GM18511 (cell line): ENCODE measurements at regions not wholly inside any gene's neighbourhood (a gene's known extent, or its start where the extent isn't known, plus 50 kb on each side); places are given as distances from the start of the nearest gene placed in this dataset.

Experiments used
- ATAC-seq: cut with Tn5 transposase; IDR thresholded peaks from one replicate; pipeline ENCODE4 v1.9.1; 2021; ENCODE audit warnings: mild to moderate bottlenecking, moderate library complexity; ENCODE audit not compliant: unreplicated experiment

DNA sequence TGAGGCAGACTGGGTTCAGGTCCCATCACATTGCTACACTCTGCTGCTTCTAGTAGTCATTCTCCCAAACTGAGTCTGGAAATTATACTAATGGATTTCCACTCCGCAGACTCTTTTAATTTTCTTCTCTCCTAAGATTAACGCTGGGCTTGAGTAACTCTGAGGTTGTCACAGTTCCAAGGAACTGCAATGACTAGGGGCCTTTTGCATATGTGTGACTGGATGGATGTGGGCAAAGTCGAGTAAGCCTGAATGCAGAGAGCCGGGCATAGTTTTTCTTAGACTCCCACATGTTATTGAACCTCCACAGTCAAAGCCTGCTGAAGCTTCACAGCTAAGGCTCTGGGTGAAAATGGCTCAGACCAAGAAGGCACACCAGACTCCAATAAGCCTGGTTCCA, 160.9 kb upstream of the PROX1 start:
- ATAC-seq = no peak

DNA sequence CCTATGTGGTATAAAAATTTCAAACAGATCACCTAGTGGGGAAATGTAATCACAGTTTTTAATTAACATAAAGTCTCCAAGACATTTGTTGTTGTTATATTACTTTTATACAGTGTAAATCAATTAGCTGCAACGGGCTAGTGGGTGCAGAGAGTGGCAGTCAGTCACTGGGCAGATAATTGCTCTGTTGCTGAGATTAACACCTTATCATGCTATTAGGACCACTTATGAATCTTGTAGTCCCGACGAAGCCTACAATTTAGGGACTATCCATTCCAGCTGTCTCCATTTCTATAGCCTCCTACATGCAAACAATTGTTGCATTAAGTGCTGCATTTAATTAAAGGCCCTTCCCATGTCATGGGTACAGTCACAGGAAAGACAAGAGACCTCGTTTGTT, 158.9 kb upstream of the PROX1 start:
- no peak for ATAC-seq

DNA sequence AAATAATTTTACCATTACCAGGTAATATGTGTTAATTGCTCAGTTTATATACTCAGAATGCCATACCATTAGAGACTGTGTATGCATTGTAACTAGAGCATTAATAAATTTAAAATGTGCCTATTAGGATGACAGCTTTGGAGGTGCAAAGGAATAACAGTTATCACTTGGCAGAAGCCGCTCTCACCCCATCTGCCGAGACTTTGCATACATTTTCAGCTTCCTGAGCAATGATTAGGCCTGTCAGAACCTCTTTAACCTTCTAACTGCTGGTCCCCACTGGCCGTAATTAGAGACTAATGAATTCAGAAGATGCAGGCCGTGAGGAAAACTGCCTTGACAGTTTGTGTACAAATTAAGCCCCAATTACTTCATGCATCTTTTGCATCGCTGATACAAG, 158.0 kb upstream of the PROX1 start:
- ATAC-seq = no peak

DNA sequence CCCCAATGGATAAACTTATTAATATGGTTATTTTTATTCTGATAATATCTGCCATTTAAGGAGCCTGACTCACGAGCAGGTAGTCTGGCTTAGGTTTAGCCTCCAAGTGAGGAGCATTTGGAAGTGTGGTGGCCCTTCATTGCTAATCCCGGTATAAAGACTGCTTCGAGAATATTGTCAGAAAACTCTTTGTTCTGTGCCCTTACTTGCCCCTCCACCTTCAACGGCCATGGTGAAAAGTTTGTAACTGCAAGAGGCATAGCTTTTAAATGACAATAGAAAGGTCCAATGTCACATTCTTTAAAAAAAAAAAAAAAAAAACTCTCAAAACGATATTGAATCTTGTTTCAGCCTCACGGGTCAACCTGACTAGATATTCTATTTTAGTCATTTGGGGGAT, 157.4 kb upstream of the PROX1 start:
- no peak for ATAC-seq

- no peak for ATAC-seq
Observed at GRCh38 chr1:213840575-213840974, 147.2 kb upstream of the PROX1 start.

- ATAC-seq = no peak
Observed at GRCh38 chr1:213844632-213845031, 143.1 kb upstream of the PROX1 start.

DNA sequence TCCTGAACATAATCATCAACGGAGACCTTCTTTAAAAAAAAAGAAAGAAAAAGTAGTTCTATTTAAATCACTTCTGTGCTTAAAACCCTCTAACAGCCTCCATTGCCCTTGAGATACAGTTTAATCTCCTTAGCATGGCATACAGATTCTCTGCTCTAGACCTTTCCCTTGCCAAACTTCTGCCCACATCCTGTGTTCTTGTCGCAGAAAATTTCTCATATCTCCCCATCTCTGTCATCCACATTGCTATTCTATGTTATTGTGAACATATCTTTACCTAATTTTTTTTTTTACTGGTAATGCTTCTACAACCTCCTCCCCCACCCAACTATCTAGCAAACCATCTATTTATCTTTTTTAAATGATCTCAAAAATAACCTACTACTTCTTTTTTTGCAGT, 135.7 kb upstream of the PROX1 start:
- no peak for ATAC-seq

- ATAC-seq = no peak
Observed at GRCh38 chr1:213858581-213858980, 129.2 kb upstream of the PROX1 start.

GRCh38 chr1:213861841-213862240, 125.9 kb upstream of the PROX1 start:
- ATAC-seq = no peak

DNA sequence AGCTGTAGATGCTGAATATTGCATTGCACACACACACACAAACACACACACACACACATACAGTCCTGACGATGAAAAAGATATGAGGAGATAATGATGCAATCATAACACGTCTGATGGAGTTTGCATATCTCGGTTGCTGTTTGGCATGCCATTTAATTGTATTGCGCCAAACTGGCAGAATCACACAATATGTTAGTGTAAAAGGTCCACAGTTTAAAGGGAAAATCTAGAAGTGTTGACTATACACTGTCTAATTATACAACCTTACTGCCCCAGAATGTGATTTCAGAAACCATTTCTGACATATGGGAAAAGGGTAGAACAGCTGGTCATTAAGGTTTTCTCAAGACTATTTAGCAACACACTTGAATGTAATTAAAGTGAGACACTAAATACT, 123.7 kb upstream of the PROX1 start:
- ATAC-seq = no peak

DNA sequence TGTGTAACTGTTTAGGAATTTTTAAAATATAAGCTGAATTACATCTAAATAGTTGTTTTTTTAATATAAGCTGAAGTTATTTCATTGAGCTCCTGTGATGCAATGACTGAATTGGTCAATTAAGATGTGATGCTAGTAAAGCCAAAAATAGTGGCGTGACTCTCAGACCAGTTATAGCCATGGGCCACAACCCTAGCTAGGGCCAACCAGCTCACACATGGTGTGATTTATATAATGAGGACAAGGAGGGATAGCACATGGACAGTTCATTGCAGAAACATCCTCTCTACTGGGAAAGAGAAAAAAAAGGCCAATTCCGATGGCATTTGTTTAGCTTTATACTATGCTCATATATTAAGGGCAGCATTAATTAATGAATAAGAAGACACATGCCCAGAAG, 119.3 kb upstream of the PROX1 start:
- no peak for ATAC-seq

DNA sequence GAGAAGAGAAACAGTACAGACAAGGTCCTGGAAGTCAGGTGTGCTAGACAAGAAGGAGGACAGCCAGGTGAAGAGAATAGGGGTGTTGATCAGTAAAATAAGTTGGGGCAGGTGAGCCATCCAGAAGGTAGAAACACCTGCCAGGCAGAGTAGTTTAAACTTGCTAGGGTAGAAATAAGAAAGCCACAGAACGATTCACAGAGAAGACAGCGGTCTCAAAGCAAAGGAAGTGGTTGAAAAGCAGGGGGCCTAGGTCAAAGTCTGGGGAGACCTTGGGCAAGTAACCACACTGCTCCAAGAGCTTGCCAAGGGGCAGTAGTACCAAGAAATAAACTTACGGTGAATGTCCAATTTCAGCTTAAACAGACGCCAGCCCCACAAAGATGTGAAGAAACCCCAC, 116.6 kb upstream of the PROX1 start:
- ATAC-seq = no peak

GRCh38 chr1:213874789-213875188, 113.0 kb upstream of the PROX1 start:
- no peak for ATAC-seq

DNA sequence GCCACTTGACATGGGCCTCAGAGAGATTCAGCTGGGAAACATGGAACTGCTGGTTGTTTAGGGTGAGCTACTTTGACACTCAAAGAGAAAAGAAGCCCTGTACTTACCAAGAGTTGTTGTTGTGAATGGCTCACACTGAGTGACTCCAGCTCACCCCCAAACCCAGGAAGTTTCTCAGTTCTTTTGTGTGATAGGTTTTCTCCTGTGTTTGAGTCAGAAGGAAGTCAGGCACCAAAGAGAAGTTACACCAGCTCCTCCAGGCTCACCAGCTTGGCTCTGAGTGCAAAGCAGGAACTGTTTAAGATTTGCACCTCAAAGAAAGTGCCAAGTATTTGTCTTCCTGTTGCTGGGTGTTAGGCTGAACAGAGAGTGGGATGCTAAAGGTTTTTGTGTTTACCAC, 111.2 kb upstream of the PROX1 start:
- no peak for ATAC-seq

GRCh38 chr1:213883618-213884017, 104.2 kb upstream of the PROX1 start:
- no peak for ATAC-seq

- no peak for ATAC-seq
Observed at GRCh38 chr1:213884402-213884801, 103.4 kb upstream of the PROX1 start.

- no peak for ATAC-seq
Observed at GRCh38 chr1:213884942-213885341, 102.8 kb upstream of the PROX1 start.

DNA sequence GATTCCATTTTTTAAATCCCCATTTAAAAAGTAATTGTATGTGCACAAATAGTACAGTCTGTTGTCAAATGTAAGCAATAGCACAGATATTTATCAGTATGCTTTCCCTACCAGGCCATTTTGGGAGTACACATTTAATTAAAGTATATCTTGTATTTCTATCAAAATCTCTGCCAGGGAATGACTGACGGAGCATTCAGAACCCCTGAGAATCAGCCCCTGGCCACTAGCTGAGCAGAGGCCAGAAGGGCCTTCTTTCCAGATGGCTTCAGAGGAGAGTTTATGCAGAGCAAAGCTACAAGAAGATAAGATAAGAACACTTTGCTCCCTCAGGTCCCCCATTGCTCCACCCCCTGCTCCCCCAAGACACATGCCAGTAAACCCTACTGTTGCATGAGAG, 99.9 kb upstream of the PROX1 start:
- no peak for ATAC-seq

DNA sequence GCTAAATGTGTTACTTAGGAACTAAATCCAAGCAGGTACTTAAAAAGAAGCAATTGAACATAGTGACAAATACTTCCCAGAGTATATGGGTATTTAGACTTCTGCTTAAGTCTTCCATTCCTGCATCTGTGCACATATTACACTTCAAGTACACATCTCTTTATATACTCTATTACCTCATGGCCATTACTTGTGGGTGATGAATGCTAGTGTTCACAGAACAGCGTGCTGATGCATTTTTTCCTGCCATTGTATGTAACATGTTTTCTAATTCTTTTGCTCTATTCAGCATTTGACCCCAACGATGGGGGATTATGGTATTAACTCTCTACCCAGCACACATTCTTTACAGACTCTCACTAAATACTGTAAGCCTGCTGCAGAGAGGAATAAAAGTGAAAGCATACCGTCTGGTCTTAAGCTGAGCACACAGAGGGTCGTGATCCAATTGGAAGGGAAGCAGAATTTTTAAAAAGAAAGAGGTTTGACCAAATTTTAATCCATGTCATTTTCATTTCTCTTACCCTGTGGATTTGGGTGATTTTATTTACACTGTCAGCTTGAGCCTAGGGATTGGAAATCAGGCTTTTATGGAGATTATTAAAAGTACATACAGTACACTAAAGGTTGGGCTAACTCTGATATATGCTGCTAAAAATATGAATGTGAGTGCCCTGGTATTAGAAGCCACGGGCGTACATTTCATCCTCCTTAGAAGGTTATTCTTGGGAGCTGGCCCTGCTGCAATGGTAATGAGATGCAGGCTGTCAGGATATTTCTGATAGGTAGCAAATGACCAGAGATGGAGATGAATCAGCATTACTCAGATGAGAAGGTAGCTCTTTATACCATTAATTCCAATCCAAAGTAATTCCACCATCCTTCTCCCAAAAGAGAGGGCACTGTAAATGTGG, 95.5 kb upstream of the PROX1 start:
- ATAC-seq = no peak

DNA sequence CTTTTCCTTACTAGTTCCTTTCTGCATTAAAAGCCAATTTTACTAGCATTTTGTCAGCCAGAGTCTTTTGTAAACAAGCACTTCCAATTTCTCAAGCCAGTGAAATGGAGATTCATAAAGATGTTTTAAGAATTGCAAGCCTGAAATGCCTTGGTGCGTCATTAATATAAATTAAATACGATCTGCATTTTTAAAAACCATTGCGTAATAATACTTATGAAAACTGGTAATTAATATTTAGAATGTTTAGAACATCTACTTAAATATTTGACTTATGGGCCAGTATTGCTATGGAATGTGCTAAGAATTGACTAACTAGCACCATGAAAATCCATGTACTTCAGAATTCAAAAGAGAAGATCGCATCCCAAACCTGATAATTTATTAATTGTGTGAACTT, 89.1 kb upstream of the PROX1 start:
- ATAC-seq = no peak

DNA sequence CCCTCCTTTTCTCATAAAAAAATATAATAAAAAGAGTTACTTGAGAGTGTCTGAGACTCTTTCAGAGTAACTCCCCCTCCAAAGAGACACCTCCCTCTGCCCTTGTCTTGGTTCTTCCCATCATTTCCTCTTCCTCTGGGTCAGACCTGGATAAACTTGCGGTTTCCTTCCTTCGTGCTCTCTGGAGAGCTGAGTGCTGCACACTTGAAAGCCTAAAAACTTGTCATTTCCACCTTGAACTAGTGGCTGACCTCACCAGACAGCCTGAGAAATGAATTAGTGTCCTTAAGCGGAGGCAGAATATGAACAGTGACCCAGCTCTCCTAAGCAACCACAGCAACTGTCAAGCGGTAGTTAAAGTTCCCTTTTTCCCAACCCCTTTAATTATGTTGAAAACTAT, 88.4 kb upstream of the PROX1 start:
- no peak for ATAC-seq

- ATAC-seq = no peak
Observed at GRCh38 chr1:213905344-213905743, 82.4 kb upstream of the PROX1 start.

DNA sequence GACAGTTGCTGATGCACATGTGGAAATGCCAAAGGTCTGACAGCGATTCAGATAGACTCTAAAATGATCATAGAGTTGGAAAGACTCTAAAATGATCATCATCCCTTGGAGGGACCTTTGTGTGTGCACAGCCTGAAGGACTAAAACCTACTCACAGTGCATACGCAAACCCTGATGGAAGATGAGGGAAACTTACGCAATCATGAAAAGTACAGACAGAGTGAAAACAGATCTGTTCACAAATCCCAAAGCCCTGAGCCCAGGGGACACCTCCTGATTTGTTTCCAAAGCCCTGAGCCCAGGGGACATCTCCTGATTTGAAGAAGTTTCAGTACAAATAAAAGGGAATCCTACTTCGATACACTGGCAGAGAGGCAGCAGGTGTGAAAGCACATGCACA, 79.3 kb upstream of the PROX1 start:
- no peak for ATAC-seq
